Activated CD8-positive, alpha-beta memory T cell treated with anti-CD3 and anti-CD28 coated beads, Interleukin-2, amount 50 U/mL, for 24 hours (primary cell): ENCODE measurements at regions not wholly inside any gene's neighbourhood (a gene's known extent, or its start where the extent isn't known, plus 50 kb on each side); places are given as distances from the start of the nearest gene placed in this dataset.

Source experiments
- DNase-seq: peaks from one replicate; pipeline ENCODE4 v3.0.0-alpha.2; 2020; ENCODE audit errors: extremely low read depth

DNA sequence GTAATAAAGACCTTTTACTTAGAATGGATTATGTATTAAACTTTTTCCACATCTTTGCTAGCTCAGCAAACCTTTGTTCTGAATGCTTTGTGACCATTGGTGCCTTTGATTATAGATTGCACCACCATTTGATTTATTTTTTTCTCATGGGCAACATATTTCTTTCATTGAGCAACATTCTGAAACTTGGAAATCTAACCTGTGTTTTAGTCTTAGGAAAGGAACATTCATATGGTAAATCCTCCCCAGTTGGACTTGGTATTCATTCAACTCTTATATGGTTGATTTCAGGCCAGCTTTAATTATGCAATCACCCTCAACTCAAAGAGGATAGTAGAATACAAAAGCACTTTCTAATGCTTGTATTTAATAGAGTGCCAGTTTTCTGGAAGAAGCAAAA lies 1077.9 kb upstream of the ZEB2 start:
- no peak for DNase-seq

DNA sequence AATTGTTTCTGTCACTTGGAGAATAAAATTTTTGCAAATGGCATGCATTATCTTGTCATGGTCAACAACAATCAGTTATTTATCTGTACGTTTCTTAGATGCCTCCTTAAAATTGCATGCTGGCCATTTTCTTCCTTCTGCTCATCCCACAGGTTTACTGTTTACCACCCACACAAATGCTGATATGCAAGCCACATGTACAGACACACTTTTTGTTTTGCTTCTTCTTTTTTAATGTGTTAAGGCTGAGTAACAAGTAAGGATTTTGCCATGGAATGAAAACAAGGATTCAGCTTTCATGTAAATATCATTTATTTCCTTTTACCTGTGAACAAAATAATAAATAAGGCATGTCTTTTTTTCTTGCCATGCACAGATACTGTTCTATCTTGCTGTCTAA lies 1077.1 kb upstream of the ZEB2 start:
- no peak for DNase-seq

DNA sequence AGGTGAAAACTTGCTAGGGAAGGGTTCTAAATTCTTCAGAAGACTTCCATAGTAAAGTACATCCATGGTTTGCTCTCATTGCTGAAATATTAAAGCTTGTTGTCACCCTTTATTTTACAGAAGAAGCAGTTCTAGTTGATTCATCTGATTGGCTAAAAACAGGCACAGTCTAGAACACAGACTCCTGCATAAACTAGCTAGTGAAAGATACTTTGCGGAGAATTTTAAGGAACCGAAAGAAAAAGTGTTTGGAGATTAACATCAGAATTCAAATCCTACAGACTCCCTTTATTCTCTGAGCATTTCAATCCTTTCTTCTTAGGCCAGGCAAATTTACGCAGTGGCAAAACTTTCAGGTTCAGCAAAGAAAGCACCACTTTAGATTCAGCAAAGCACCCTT lies 1076.5 kb upstream of the ZEB2 start:
- no peak for DNase-seq

DNA sequence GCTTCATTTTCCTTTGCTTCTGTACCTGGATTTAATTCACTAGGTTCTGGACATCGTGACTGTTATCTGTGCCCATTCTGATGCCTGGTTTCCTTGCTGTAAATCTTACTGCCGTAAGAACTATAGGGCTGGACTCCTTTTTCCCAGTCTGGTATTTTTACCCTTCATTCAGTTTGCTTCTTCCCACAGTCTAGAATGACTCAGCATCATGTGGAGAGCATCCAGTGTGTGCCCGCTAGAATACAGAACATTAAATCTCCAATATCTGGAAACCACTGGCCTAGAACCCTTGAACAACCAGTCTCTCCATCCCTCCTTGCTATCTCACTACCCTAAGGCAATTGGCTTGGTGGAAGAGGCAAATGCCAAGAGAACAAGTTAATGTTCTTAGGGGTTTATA lies 1075.4 kb upstream of the ZEB2 start:
- DNase-seq, result no peak

DNA sequence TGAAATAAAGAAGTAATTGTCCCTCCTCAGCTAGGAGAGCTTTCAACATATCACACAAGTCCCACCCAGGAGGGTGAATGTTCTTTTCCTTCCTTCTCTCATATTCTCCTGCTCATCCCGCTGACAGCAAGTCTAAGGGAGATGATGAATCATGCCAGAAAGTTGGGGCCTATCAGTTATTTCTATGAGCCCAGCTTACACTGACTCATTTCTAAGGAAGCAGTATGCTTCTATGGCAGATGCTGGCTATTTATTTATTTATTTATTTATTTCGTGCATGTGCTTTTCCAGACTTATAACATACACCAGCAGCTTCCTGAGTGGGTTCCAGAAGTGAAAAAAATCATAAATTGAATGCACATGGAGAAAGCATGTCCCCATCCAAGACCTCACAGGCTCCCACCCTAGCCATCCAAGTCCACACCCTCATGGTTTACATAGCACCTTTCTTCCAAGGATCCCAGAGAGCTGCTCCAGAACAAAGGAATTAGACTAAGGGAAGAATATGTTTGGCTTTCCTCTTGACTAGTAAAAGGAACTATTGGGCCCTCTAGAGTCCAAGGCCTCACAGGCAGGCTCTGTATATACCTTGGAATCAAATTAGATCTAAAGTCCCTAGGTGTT lies 1074.2 kb upstream of the ZEB2 start:
- no peak for DNase-seq

GRCh38 chr2:145593280-145593679 lies 1073.4 kb upstream of the ZEB2 start:
- DNase-seq, result no peak

DNA sequence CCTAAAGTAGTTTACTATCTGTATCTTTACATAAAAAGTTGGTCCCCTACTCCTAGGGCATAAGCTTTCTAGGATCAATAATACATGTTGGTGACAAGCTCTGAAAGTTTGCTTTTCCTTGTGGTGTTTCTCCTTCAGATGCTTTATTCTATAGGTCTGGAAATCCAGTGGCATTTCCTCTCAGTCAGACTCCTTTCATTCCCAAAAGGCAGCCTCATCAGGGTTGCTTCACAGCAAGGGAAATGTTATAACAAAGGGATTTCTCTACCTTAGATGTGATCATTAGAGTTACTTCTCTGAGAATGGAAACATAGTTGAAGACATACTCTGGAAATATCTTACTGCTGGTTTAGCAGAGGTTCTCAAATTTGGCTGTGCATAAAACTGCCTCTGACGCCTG lies 1072.4 kb upstream of the ZEB2 start:
- DNase-seq, result no peak

DNA sequence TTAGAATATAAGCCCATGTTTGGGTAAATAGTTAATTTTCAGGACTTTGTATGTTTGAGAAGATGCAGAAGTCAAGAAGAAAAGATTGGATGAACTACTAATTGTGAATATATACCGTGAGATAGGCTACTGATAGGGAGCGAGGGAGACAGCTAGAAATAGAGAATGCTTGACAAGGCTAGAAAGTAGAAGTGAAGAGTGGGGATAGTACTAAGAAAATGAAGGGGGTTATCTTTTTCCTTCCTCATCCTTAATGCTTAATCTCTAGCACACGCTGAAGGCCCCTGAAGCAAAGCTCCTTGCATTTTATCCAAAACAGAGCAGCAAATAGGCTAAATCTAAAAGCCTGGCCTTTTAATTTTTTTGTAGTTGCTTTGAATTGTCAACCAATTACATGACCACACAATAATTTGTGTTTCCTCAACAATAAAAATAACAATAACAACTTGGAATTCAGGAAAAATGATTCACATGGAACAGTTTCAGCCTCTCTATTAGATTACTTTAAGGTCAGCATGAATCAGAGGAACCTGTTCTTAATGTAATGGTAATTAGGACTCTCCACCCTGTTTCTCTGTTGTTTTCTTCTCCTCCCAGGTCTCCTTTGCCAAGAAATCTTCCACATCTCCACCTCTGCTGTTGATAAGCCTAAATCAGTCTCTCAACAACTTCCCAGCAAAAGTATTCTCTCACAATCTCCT lies 1071.3 kb upstream of the ZEB2 start:
- DNase-seq, result no peak

- DNase-seq, result no peak
These were observed 1068.0 kb upstream of the ZEB2 start for GRCh38 chr2:145587922-145588321.

DNA sequence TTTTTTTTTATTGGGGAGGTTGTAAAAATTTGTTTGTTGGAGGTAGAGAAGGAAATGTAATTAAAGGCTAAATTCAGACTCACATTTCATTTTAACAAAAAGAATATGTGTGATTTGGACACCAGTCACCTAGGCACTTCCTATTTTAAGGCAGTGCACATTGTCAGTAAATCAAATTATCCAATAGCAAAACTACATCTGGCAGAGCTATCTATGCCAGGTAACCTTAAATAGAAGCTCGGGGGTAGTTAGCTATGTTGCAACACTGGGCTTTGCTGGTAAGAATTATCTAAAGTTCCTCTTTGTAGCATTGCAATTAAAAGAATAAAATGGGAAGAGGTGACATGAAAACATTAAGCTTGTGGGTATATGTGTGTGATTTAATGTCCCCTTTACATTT lies 1064.4 kb upstream of the ZEB2 start:
- DNase-seq, result no peak

- no peak for DNase-seq
These were observed 1053.7 kb upstream of the ZEB2 start for GRCh38 chr2:145573608-145574007.

DNA sequence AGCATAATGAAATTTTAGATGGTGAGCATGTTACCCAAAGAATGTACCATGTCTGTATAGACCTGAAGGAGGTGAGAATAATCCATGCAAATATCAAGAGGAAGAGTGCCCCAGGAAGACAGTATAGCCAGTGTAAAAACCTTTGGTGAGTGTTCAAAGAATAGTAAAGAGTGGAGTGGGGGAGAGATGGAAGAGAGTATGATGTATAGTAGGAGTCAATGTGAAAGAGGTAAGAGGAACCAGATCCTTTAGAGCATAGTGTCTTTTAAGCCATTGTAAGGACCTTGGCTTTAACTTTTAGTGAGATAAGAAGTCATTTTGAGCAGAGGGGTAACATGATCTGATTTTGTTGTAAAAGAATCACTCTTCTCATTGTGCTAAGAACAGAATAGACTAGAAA lies 1052.3 kb upstream of the ZEB2 start:
- DNase-seq, result no peak

DNA sequence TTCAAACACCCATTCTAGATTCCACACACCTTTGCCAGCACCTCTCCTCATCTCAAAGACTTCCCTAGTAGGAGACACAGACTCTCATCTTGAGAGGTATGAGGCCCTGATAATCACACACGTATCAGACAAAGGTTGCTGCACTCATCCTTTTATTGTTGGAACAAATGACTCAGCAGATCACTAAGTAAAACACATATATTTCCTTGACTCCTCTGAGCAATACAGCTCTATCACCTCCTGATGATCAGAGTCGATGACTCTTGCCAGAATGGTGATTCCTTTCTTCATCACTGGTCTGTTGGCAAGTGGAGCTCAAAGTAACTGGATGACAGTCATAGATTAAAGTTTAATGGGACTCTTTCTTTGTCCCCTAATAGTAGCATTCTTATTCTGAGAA lies 1049.2 kb upstream of the ZEB2 start:
- no peak for DNase-seq

DNA sequence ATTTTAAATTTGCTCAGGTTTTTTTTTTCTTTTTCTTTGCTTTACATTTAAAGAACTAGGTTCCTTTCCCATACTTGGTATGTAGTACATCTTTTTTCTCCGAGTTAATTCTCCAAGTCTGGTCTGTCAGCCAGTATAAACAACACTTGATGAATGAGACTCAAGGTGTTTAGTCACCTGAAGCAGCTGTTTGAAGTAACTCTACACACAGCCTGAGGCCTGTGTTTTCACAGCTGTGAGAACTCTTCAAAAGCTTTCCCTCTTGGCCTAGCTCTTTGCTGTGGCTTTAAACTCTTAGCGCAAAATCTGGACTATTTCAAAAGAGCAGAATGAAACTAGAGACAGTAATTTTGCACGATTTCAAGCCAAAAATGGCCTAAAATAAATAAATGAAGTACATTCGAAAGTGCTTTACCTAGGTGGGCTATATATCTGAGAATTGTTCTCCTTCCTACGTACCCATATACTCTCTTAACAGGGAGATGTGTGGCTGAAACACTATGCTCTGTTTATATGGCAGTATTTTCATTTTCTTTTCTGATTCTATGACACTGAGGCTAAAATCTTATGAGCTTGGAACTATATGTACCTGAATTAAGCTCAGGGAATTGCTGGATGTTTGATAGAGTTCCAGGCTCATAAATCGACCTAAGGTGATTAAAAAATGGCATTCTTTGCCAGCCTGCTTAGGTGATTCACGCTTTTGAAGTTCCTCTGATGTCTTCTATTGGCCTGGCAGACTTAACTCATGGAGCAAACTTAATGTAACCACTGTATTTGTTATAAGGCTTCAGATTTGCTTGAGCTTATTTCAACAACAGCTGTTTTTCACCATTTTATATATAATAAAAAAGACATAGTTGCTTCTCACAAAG lies 1044.1 kb upstream of the ZEB2 start:
- DNase-seq, result no peak

DNA sequence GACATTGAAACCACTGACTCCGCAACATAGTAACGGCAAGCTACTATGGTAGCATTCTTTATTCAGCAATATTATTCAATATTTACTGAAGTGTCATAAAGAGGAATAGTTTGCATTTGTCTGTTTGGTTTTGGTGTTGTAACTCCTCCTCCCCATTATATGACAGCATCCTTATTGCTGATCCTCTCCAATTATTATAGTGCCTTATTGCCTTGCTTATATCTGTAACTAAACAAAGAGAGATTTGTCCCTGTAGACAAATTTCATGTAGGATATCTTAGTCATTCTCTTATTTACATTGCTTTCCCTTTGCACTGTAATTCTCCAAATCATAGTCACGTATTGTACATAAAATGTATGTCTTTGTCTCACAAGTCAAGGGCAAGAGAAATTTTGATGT lies 1041.2 kb upstream of the ZEB2 start:
- DNase-seq, result no peak

DNA sequence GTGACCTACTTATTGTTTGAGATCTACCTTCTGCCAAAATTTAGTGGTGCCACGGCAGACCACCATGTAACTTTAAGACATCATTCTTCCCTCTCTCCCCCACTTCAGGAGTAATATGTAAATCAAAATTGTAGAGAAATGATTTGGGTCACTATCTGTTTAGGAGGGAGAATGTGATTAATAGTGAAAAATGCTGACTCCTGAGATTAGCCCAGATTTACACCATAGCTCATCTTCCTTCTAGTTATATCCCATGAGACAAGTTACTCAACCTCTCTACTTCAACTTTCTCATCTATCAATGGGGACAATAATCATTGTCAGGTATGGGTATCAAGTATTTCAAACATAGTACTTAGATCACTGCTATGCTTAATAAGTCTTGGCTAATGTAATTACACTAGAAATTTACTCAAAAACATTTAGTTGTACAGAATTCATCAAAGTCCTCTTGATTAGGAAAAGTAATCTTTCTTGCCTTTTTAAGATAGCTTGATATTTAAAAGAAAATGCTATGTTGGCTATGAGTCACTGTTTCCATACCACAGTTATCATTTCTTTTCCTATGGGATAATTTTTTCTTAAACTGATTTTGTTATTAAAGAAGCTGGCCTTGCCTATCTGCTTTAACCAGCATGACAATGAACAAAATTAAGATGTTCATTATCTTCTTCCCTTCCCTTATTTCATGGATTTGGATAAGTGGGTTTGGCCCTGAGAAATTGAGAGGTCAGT lies 1038.9 kb upstream of the ZEB2 start:
- no peak for DNase-seq

DNA sequence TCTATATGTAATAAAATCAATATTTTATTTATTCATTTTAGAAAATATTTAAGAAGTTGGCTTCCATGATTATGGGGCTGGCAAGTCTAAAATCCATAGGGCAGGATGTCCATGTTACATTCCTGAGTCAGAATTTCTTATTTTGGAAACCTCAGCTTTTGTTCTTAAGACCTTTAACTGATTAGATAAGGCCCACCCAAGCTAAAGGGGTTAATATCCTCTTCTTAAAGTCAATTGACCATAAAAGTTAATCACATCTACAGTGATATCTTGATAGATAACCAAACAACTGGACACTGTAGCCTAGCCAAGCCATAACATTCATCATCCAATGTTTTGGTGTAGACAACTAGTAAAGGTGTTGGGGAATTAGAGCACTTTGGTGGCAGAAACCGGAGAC lies 1035.4 kb upstream of the ZEB2 start:
- DNase-seq, result no peak

DNA sequence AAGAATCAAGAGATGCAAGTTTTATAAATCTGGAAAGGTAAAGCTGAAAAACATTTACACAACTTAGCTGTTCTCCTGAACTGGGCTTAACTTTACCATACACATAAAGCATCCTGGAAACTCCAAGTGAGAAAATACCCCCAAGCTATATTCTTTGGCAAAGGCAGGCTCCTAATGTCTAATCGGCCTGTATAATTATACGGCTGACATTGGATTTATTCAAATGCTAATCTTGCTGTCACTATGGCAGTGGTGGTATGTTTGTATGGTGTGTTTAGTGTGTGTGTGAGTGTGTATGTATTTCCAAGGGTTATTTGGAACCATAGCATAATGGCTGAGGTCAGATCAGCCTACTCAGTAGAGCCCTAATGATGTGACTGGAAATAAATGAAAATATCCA lies 1031.8 kb upstream of the ZEB2 start:
- DNase-seq, result no peak

DNA sequence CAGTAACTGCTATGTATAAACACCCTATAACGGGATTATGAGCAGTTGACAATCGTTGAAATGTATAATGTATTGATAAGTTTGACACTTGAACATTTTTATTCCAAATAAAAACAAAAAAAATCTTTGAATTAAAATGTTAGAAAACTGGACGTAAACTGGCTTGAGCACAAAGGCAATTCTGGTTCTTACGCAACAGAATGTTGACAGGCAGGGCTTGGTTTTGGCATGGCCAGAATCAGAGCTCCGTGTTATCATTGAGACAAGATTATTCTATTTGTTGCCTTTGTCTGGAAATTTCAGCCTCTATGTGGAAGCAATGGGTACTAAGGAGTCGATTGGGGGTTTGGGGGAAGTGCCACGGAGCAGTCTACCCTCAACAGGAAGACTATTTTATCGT lies 1028.6 kb upstream of the ZEB2 start:
- DNase-seq, result no peak

GRCh38 chr2:145547620-145548019 lies 1027.7 kb upstream of the ZEB2 start:
- no peak for DNase-seq

DNA sequence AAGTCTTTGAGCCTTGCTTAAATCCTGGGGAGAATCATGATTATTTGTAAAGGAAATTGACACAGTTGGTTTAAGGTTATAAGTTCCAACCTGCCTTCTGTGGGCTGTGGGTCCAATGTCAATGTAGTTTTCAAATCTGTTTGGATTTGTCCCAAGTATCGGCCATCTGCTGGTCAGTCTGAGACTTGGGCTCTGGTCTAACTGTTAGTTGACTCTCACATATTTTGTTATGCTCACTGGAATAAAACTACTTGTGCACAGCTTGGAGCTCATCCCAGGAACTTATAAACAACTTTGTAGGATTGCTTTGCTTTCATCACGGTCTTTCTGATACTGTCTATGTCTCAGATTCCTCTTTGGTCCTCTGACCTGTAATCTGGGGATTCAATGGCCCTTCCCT lies 1026.2 kb upstream of the ZEB2 start:
- no peak for DNase-seq

GRCh38 chr2:145543856-145544255 lies 1023.9 kb upstream of the ZEB2 start:
- no peak for DNase-seq
